ENCODE measurements at regions not wholly inside any gene's neighbourhood (a gene's known extent, or its start where the extent isn't known, plus 50 kb on each side); places are given as distances from the start of the nearest gene placed in this dataset.

DNA sequence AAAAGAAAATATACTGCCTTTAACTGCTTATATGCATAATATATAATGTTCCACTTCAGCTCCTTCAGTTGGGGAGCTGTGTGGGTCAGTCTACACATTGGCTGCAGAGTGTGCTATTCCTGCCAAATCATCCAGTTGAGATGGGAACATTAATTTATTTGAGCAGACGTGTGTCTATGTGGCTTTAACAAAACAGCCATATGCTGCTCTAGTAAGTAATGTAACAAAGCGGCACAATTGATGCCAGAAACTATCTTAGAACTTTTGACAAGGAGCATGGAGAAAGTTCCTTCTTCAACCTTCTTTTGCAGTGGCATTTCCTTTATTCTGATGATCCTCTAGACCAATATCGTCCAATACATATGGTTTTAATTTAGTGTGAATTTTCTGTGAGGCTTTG lies 285.9 kb upstream of the C1orf87 start:
- no peak overlapping the region for H3K4me2 ChIP-seq (ENCODE audit: insufficient read depth, insufficient read length, low read length)
- H3K18ac ChIP-seq (ENCODE audit: insufficient read length, low read depth, low read length): no peak overlapping the region
- H2BK120ac ChIP-seq (ENCODE audit: low read depth, low read length, poor library complexity, severe bottlenecking): no peak overlapping the region
- H3K27me3 Mint-ChIP-seq (ENCODE audit: low read depth): no peaks in the 10 kb centered on the region
- H3K9me3 ChIP-seq (ENCODE audit: control insufficient read depth, low read depth, low read length): no peaks in the 10 kb centered on the region
- H2AK5ac ChIP-seq (ENCODE audit: insufficient read length, low read length): no peak overlapping the region
- no peaks in the 10 kb centered on the region for H3K9me3 Mint-ChIP-seq
- H2AFZ ChIP-seq (ENCODE audit: low read length): no peak overlapping the region
- H2BK12ac ChIP-seq (ENCODE audit: insufficient read length, low read depth, low read length): no peak overlapping the region
- H3K36me3 Mint-ChIP-seq (ENCODE audit: insufficient read depth in 1 of 3, low read depth in 3 of 3): no peaks in the 10 kb centered on the region
- no peak overlapping the region for H4K8ac ChIP-seq (replicated peaks; ENCODE audit: insufficient read length, low read depth, low read length)
- H3K4me3 Mint-ChIP-seq: no peak overlapping the region
- no peak overlapping the region for H3K9ac ChIP-seq (ENCODE audit: extremely low read depth, insufficient read length, low read length)
- no peaks in the 10 kb centered on the region for H3K23me2 ChIP-seq (ENCODE audit: insufficient read length, low read depth, low read length, poor library complexity, severe bottlenecking)
- H2BK20ac ChIP-seq (ENCODE audit: low read depth, low read length, poor library complexity, severe bottlenecking): no peak overlapping the region
- H4K5ac ChIP-seq (ENCODE audit: insufficient read length, low read depth, low read length): no peak overlapping the region
- H4K20me1 ChIP-seq (ENCODE audit: control insufficient read depth, insufficient read depth, insufficient read length): no peaks in the 10 kb centered on the region
- H3K79me2 ChIP-seq (ENCODE audit: insufficient read depth, low read length): no peaks in the 10 kb centered on the region
- H3K4ac ChIP-seq (ENCODE audit: low read depth, low read length): no peak overlapping the region
- H3K79me1 ChIP-seq (ENCODE audit: insufficient read depth, low read depth, low read length, poor library complexity, severe bottlenecking): no peaks in the 10 kb centered on the region
- no peaks in the 10 kb centered on the region for H3K27me3 ChIP-seq (ENCODE audit: insufficient read depth, low read length)
- H3K4me1 Mint-ChIP-seq: peaks cover 3 to 6% of the 10 kb centered on the region in 2 experiments; a peak in 1 of 4 replicates
- H2BK5ac ChIP-seq (ENCODE audit: insufficient read length, low read length): no peak overlapping the region
- no peak for TF ChIP-seq CTCF (conservative IDR thresholded peaks at IDR 0.05)
- no CpG with 5 or more reads among the region's 3 CpGs for WGBS (ENCODE audit: extremely low coverage, insufficient read length, low lambda C conversion rate)
- no peak overlapping the region for H3T11ph ChIP-seq (ENCODE audit: low read length)
- no peak overlapping the region for H3K56ac ChIP-seq (ENCODE audit: insufficient read length, low read depth, low read length)
- no peak overlapping the region for H3K27ac Mint-ChIP-seq
- no peak overlapping the region for H3K23ac ChIP-seq (ENCODE audit: insufficient read length, low read depth, low read length)
- H3K14ac ChIP-seq (ENCODE audit: insufficient read depth, low read length): no peak overlapping the region
- H4K91ac ChIP-seq (ENCODE audit: insufficient read length, low read depth, low read length): no peak overlapping the region
- no peak overlapping the region for H2BK15ac ChIP-seq (ENCODE audit: low read depth, low read length)
- H3K27ac ChIP-seq (ENCODE audit: insufficient read length, low read depth, low read length): no peak overlapping the region
- no peaks in the 10 kb centered on the region for H3K4me1 ChIP-seq (ENCODE audit: insufficient read depth, low read length)
- DNase-seq: no peak
